Mucosa of rectum (tissue), 2 donors: ENCODE measurements at regions not wholly inside any gene's neighbourhood (a gene's known extent, or its start where the extent isn't known, plus 50 kb on each side); places are given as distances from the start of the nearest gene placed in this dataset.

ENCODE experiments used
- H3K27ac ChIP-seq, 2 donors: one replicate each; pipeline ENCODE4 v1.7.0; 2013; ENCODE audit warnings: inconsistent platforms in 2 of 2, low read depth in 2 of 2, low read length in 2 of 2
- H3K27me3 ChIP-seq, 2 donors: one replicate each; pipeline ENCODE4 v1.7.0; 2013; ENCODE audit warnings: low read length in 2 of 2; ENCODE audit not compliant: control insufficient read depth in 2 of 2, insufficient read depth in 2 of 2
- H3K36me3 ChIP-seq, 2 donors: one replicate each; pipeline ENCODE4 v1.7.0; 2013; ENCODE audit warnings: low read length in 2 of 2; ENCODE audit not compliant: control insufficient read depth in 2 of 2, insufficient read depth in 2 of 2
- H3K4me1 ChIP-seq, 2 donors: one replicate each; pipeline ENCODE4 v1.7.0; 2013; ENCODE audit warnings: low read length in 2 of 2, mild to moderate bottlenecking in 1 of 2; ENCODE audit not compliant: control insufficient read depth in 2 of 2, insufficient read depth in 2 of 2
- H3K4me3 ChIP-seq, 2 donors: one replicate each; pipeline ENCODE4 v1.7.0; 2013; ENCODE audit warnings: low read length in 2 of 2
- H3K9ac ChIP-seq, 2 donors: one replicate each; pipeline ENCODE4 v1.7.0; 2013; ENCODE audit warnings: low read length in 2 of 2, low read depth in 1 of 2, mild to moderate bottlenecking in 1 of 2
- H3K9me3 ChIP-seq, 2 donors: one replicate each; pipeline ENCODE4 v1.7.0; 2013; ENCODE audit warnings: low read length in 2 of 2; ENCODE audit not compliant: control insufficient read depth in 2 of 2
- donor health status: healthy.
- donor health status: Normal muscosa, but diverticular disease.

DNA sequence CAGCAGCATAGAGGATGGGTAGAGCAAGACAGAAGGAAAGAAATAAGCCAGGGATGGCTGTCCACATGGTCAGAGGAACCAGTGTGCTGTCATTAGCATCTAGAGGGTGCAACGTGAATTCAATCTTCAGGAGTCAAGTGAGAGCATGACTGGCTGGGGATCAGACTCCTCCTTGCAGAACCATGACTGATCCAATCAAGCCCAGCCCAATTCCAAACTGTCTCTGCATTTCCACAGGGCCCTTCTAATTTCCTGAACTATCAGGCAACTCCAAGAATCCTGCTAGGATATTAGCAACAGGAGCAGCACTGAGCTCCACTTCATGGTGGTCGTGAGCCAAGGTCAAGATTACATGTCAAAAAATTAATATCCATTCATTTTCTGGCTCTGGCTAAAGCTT is 166.8 kb upstream of the CAMK1G start:
- no peaks in the 10 kb centered on the region for H3K4me1 ChIP-seq
- no peak overlapping the region for H3K4me3 ChIP-seq
- no peak overlapping the region for H3K9ac ChIP-seq
- H3K9me3 ChIP-seq, result no peaks in the 10 kb centered on the region
- peaks cover 0 to 4% of the 10 kb centered on the region in 2 donors for H3K27me3 ChIP-seq
- no peaks in the 10 kb centered on the region for H3K36me3 ChIP-seq
- H3K27ac ChIP-seq, result no peak overlapping the region

- H3K9me3 ChIP-seq, result no peaks in the 10 kb centered on the region
- no peaks in the 10 kb centered on the region for H3K36me3 ChIP-seq
- no peak overlapping the region for H3K9ac ChIP-seq
- H3K27ac ChIP-seq, result no peak overlapping the region
- H3K27me3 ChIP-seq, result peaks cover 0 to 4% of the 10 kb centered on the region in 2 donors
- no peaks in the 10 kb centered on the region for H3K4me1 ChIP-seq
- H3K4me3 ChIP-seq, result no peak overlapping the region
Measured at GRCh38 chr1:209417761-209418160, 165.8 kb upstream of the CAMK1G start.

GRCh38 chr1:209420276-209420675 is 163.2 kb upstream of the CAMK1G start:
- no peak overlapping the region for H3K9ac ChIP-seq
- H3K27ac ChIP-seq, result no peak overlapping the region
- no peaks in the 10 kb centered on the region for H3K9me3 ChIP-seq
- H3K27me3 ChIP-seq, result no peaks in the 10 kb centered on the region
- no peaks in the 10 kb centered on the region for H3K4me1 ChIP-seq
- no peaks in the 10 kb centered on the region for H3K36me3 ChIP-seq
- no peak overlapping the region for H3K4me3 ChIP-seq

GRCh38 chr1:209421186-209421585 is 162.3 kb upstream of the CAMK1G start:
- Histone ChIP-seq H3K27me3 (no peaks in the 10 kb centered on the region), H3K4me1 (no peaks in the 10 kb centered on the region), H3K9ac (no peak overlapping the region), H3K36me3 (no peaks in the 10 kb centered on the region), H3K4me3 (no peak overlapping the region), H3K27ac (no peak overlapping the region), H3K9me3 (no peaks in the 10 kb centered on the region)

DNA sequence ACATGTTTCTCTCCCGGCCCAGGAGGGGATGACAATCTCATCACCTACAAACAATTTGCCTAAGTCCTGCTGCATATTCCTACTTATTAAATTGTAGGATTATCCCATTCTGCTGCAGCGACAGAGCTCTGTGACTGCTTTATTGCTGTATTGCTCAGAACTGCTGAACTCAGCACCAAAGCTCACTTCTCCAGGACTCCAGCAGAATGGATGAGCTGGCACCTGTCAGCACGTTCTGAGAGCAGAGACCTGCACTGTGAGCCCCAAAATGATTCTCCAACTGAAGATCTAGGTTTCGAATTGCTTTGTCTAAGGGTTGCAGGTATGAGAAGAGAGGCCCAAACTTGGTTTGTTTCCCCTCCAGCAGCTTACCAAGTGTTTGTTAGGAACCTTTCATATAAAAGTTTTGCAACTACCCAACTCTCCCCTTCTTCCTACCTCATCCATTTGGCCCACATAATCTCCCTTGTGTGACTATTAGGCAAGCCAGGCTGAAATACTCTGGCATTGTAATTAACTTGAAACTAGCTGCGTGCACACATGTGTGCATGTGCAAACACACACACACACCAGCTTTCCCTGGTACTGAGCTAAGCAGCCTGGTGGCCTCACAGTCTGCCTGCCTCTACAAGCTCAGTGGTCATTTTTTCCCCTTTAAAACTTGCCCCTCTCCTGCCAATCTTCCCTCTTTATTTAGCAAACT is 161.4 kb upstream of the CAMK1G start:
- Histone ChIP-seq H3K36me3 (no peaks in the 10 kb centered on the region), H3K4me3 (no peak overlapping the region), H3K9me3 (no peaks in the 10 kb centered on the region), H3K27me3 (no peaks in the 10 kb centered on the region), H3K27ac (no peak overlapping the region), H3K4me1 (no peaks in the 10 kb centered on the region), H3K9ac (no peak overlapping the region)

- Histone ChIP-seq H3K27me3 (no peaks in the 10 kb centered on the region), H3K27ac (no peak overlapping the region), H3K9ac (no peak overlapping the region), H3K4me3 (no peak overlapping the region), H3K36me3 (no peaks in the 10 kb centered on the region), H3K4me1 (no peaks in the 10 kb centered on the region), H3K9me3 (no peaks in the 10 kb centered on the region)
Measured at GRCh38 chr1:209425959-209426358, 157.6 kb upstream of the CAMK1G start.

DNA sequence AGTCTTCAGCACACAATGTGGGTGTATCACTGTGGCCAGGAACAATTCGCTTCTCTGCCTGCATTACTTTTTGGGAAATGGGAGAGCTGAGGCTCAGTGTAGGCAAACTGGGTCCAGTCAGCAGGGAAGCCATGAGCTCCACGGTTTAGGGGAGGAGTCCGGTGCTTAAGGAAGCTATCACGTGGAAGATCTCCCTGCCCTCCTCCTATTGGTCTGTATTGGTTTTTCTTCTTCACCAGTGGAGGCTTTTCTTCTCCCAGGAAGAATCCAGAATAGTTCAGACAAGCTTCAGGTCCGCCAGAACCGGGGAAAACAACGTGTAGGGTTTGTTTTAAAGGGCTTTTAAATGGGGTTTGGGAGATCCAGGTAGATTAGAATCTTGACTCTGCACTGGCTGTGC is 156.2 kb upstream of the CAMK1G start:
- Histone ChIP-seq H3K27me3 (no peaks in the 10 kb centered on the region), H3K27ac (no peak overlapping the region), H3K9me3 (no peaks in the 10 kb centered on the region), H3K4me1 (no peaks in the 10 kb centered on the region), H3K36me3 (no peaks in the 10 kb centered on the region), H3K4me3 (no peak overlapping the region), H3K9ac (no peak overlapping the region)

- Histone ChIP-seq H3K36me3 (no peaks in the 10 kb centered on the region), H3K27ac (no peak overlapping the region), H3K9me3 (no peaks in the 10 kb centered on the region), H3K27me3 (no peaks in the 10 kb centered on the region), H3K9ac (no peak overlapping the region), H3K4me3 (no peak overlapping the region), H3K4me1 (no peaks in the 10 kb centered on the region)
Measured at GRCh38 chr1:209427811-209428210, 155.7 kb upstream of the CAMK1G start.

DNA sequence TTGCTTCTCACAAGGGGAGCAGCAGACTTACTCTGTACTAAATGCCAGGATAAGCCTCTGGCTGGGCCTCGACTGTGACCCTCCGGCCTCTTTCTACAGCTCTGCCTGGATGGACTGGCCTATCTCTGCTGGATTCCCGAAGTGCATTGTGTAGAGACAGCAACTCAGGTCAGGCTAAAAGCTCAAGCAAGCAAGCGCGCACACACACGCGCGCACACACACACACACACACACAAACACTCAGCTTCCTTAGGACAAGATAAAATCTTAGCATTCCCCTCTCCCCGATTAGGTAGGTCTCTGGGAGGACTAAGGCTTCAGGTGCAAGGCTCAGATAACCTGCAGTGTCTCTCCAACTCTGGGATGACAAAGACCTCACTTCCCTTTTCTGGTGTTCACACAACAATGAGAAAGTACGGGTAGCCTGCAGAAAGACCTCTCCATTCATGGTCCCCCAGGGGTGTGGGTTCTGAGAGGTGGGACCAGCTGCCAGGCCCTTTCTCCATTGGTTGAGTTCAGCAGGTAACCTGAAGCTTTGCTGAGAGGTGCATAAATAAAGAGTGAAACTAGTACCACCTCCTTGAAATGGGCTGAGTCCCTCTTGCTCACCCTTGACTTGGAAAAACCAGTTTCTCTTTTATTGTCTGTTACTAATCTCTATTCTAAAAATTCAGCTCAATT is 155.1 kb upstream of the CAMK1G start:
- no peak overlapping the region for H3K4me3 ChIP-seq
- H3K36me3 ChIP-seq, result no peaks in the 10 kb centered on the region
- no peaks in the 10 kb centered on the region for H3K27me3 ChIP-seq
- H3K27ac ChIP-seq, result no peak overlapping the region
- no peaks in the 10 kb centered on the region for H3K9me3 ChIP-seq
- no peak overlapping the region for H3K9ac ChIP-seq
- H3K4me1 ChIP-seq, result no peaks in the 10 kb centered on the region

GRCh38 chr1:209429611-209430010 is 153.9 kb upstream of the CAMK1G start:
- no peak overlapping the region for H3K27ac ChIP-seq
- no peaks in the 10 kb centered on the region for H3K36me3 ChIP-seq
- no peaks in the 10 kb centered on the region for H3K27me3 ChIP-seq
- no peaks in the 10 kb centered on the region for H3K4me1 ChIP-seq
- no peak overlapping the region for H3K9ac ChIP-seq
- no peaks in the 10 kb centered on the region for H3K9me3 ChIP-seq
- no peak overlapping the region for H3K4me3 ChIP-seq
